Fibroblast of upper back skin (primary cell): ENCODE measurements at regions not wholly inside any gene's neighbourhood (a gene's known extent, or its start where the extent isn't known, plus 50 kb on each side); places are given as distances from the start of the nearest gene placed in this dataset.

Experiments
- DNase-seq: peaks from one replicate; pipeline ENCODE4 v3.0.0-alpha.2; 2013

- peak; percentile 50 for DNase-seq
Observed at GRCh38 chr4:181592221-181592745, 650.9 kb upstream of the TENM3 start.

DNA sequence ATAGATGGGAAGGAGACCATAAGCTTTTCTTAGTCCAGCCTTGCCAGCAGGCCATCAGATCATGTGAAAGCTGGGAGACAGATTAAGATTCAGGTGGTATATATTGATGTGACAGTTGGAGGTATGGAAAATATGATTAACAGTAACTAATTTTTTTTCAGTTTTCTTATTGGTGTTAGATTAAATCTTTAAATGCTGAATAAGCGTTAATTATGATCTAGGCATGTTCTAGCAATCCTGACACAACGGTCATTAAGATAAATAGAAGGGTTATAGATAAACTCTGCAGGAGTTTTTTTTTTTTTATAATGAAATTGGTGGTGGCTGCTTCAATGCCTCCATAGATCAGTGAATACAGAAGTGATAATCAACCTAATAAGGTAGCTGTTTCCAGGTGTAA lies 649.5 kb upstream of the TENM3 start:
- no peak for DNase-seq

- DNase-seq = no peak
Observed at GRCh38 chr4:181594188-181594587, 649.0 kb upstream of the TENM3 start.

DNA sequence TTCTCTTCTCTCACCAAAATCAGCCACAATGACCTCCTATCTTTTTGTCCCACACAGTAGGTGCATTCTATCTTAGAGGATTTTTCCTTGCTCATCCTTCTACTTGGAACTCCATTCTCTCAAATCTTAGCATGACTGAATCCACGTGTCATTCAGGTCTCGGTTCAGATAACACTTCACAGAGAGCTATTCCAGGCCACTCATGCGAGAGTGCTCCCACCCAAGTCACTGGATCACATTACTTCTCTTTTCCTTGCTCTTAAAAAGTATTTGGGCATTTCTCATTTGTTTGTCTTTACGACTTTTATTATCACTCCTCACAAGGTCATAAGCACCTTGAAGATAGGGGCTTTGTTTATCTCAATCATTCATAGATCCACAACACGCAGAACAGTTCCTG lies 647.5 kb upstream of the TENM3 start:
- DNase-seq = no peak

DNA sequence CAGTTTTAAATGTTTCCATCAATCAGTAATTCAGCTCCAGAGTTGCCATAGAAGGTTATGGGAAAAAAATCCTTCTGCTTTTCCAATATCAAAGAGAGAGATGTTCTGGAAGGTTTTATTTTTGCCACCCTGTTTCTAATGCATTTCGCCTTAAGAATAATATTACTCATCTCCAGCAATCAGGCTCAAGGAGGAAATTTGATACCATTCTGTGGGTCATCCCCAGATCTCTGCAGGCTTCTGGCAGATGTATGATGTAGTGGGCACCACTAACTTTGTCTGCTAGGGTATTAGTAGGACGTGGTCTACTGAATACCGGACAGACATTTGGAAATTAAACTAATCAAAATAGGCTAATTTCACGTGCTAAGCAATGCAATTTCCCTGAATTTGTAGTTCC lies 645.4 kb upstream of the TENM3 start:
- DNase-seq = peak; percentile 46

GRCh38 chr4:181599134-181599533 lies 644.1 kb upstream of the TENM3 start:
- DNase-seq = no peak

DNA sequence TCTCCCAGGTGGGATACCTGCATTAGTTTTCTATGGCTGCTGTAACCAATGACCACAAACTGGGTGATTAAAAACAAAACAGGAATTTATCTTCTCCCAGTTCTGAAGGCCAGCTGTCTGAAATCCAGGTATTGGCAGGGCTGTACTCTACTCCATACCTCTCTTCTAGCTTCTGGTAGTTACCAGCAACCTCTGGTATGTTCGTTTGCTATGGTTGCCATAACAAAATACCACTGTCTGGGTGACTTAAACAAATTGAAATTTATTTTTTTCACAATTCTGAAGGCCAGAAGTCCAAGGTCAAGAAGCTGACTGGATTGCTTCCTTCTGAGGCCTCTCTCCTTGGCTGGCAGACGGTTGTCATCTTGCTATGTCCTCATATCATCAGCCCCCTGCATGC lies 642.1 kb upstream of the TENM3 start:
- DNase-seq = peak; percentile 14

GRCh38 chr4:181604546-181604945 lies 638.7 kb upstream of the TENM3 start:
- DNase-seq = no peak

- no peak for DNase-seq
Observed at GRCh38 chr4:181606300-181606699, 636.9 kb upstream of the TENM3 start.

DNA sequence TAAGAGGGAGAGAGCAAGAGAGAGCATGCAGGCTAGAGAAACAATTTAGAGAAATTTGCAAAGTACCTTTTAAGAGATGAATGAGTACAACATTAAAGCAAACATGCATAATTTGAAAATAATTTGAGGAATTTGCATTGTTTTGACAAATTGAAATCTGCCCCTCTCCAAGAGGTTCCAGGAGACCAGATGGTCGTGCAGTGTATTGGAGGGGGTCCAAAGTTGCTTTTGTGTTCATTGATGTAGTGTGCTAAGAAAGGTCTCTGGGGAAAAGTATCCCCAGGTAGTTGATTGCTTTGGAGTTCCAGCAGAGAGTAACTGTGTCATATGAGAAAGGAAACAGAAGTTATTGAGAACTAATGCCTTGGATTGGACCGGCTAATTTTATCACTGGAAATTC lies 635.0 kb upstream of the TENM3 start:
- DNase-seq = peak; percentile 52

DNA sequence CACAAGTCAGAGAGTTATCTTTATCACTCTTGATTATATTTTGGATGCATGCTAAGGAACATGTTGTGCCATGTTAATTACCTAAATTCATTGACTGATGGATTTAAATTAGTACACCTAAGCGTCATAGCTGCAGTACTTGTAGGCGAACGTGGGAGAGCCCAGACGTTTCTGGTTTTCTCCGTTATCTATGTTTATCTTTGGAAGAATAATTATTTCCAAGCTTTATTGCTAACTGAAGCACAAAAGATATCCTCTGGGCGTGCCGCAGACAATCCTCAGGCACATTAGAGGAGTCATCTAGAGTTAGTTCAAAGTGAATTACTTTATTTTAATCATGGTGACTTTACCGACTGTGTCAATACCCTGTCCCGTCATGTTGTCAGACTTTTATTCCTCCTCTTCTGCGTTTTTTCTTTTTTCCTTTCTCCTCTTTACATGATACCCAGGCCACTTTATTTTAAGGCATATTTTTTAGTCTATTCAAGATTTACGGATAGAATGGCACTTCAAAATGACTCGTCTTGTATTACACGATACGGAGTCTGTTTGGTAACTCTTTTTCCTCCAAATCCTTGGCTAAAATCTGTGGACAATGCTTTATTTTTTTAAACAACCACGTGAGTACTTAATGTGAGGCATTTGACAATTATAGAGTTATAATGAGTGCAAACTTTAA lies 632.0 kb upstream of the TENM3 start:
- DNase-seq = no peak

GRCh38 chr4:181611946-181612600 lies 631.1 kb upstream of the TENM3 start:
- no peak for DNase-seq

- peak; percentile 66 for DNase-seq
Observed at GRCh38 chr4:181613200-181613599, 630.0 kb upstream of the TENM3 start.

DNA sequence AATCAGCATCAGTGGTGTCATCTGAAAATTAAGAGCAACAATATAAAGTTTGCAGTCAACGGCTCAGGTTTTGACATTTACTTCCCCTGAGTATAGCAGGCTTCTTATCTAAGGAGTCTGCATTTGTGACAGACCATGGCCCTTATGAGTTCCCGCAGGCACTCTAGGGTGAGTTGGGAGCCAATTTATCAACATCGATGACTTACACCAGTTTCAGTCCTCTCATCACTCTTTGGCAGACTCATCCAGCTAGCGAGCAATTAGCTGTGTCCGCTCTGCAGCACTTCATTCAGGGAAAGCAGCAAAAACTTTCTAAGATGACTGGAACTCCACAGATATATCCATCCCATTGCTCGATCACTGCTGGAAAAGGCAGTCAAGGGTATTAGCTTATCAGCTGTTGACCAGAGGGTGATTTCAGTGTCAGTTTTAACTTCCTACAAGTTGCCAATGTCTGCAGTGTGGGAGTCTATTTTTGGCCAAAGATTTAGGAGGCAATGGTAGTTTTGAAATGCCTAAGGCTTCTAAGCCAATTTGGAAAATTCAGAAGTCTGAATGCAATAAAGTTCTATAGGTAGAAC lies 625.1 kb upstream of the TENM3 start:
- DNase-seq = no peak

GRCh38 chr4:181618896-181619295 lies 624.3 kb upstream of the TENM3 start:
- no peak for DNase-seq

DNA sequence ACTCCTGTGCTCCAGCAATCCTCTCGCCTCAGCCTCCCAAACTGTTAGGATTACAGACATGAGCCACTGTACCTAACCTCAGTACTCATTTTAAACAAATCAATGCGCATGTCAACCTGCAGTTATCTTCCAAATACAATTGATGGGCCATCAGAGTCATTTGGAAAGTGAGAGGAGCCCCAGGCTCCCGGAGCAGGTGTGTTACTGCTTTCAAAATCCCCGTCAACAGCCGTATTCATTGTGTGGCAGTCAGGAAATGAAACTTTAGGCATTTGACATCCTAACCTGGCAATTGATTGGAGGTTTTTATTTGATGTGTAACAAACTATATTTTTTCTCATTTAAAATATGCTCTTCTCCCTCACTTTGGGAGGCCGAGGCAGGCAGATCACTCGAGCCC lies 623.6 kb upstream of the TENM3 start:
- DNase-seq = no peak

DNA sequence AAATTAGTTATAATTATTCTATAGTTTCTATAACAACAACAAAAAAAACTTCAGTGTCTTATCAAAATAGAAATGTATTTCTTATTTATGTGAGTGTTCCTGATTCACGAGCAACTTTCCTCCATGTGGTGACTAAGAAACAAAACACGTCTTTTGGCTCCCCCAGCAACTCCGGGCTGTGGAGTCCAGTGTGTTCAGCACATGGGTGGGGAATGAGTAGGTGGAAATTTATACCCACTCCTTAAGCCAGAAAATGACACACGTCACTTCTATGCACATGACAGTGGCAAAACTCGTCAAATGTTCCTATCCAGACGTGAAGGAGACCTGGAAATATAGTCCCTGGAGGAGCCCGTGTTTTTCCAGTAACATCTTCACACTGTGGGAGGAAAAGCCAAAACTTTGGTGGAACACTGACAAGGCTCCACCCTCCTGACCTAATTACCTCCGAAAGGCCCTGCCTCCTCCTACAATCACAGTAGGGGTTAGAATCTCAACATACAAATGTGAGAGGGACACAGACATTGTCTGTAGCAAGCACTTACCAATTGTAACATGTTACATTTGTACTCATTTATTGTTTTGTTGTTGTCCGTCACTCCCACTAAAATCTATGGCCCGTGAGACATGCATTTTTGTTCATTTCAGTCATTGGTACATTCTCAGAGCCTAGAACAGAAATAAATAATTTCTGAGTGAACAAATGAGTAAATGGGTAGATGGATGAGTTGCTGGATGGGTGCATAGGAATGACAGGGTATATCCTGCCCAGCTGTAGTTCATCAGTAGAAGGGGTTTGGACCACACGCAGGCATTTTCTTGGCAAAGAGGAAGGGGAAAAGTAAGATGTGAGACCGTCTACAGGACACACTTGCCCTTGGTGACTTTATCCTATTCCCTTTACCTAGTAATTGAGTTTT lies 605.8 kb upstream of the TENM3 start:
- DNase-seq = peak; percentile 44

GRCh38 chr4:181643466-181643865 lies 599.7 kb upstream of the TENM3 start:
- no peak for DNase-seq

DNA sequence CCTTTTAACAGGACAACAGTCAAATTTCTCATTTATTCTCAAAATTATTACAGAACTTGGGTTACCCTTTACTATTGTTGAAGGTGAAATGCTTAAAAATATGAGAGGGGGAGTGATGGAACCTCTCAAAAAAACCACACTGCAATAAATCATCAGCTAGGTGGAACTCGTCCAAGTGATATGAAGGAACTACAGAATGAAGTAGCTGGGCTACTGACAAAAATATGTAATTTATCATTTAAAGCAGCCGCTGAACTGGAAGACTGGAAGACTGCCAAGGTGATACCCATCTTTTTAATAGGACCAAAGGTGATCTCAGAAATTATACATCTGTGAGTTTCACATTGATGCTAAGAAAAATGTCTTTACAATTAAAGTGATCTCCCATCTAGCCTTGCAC lies 597.7 kb upstream of the TENM3 start:
- DNase-seq = peak; percentile 68

DNA sequence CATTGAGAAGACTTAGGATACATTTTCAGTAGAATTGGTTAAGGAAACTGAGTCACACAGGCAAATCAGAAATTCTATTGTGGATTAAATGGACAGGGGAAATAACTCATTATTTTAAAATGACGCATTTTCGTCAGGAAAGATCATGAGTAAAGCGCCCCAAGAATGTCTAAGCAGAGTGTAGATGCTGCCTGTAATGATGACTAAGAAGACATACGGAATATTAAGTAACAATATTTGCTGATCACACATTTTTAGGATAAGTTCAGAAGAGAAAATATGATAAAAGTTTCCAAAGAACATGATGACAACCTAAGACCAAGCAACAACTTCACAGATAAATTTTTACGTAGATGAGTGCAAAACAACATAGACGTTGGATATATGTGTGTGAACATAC lies 596.3 kb upstream of the TENM3 start:
- peak; percentile 75 for DNase-seq

GRCh38 chr4:181647396-181648147 lies 595.6 kb upstream of the TENM3 start:
- DNase-seq = peak; percentile 73
